Endothelial cell of umbilical vein (primary cell): ENCODE measurements at regions not wholly inside any gene's neighbourhood (a gene's known extent, or its start where the extent isn't known, plus 50 kb on each side); places are given as distances from the start of the nearest gene placed in this dataset.

ENCODE experiments used
- BruUV-seq: library from RNA; stranded (reverse); fragments of 400-500 nt; replicated peaks from 2 replicates; lab custom pipeline; 2021; lab: Mats Ljungman, UMichigan
- CTCF ChIA-PET: fragments of 300-600, 350-600 bp; sonication (Branson Sonifier 250); formaldehyde crosslinking; loops from one replicate; lab custom pipeline; 2021; ENCODE audit warnings: antibody characterized with exemption, inconsistent platforms; lab: Charles Lee
- POLR2A ChIA-PET: fragments of 300-600, 350-600 bp; sonication (Branson Sonifier 250); formaldehyde crosslinking; loops from one replicate; lab custom pipeline; 2021; ENCODE audit warnings: antibody characterized with exemption, inconsistent platforms; lab: Charles Lee
- DNase-seq: peaks from one replicate; pipeline ENCODE4 v3.0.0-alpha.2; 2011; ENCODE audit warnings: low read depth, low spot score
- FAIRE-seq: peaks from 2 replicates; lab custom pipeline; 2011; peaks lifted over from hg19 to GRCh38; lab: Jason Lieb, UNC
- H2AFZ ChIP-seq: 2 replicates; pipeline ENCODE4 v1.6.0; 2012; ENCODE audit warnings: low read depth, low read length, control low read depth, inconsistent platforms
- H3K27ac ChIP-seq: 2 replicates; pipeline ENCODE4 v1.5.1; 2011; ENCODE audit warnings: low read depth, mild to moderate bottlenecking, control low read depth, low read length, moderate library complexity; ENCODE audit not compliant: insufficient read depth
- H3K27me3 ChIP-seq, 2 experiments: 2 replicates each; pipeline versions ENCODE4 v1.6.0 to v1.6.1; 2011; ENCODE audit warnings: low read length in 2 of 2, mixed read lengths in 1 of 2; ENCODE audit not compliant: control insufficient read depth in 2 of 2, insufficient read depth in 2 of 2
- H3K36me3 ChIP-seq, 2 experiments: 2 replicates in 1 of 2; 3 replicates in 1 of 2; pipeline ENCODE4 v1.5.1; 2011; ENCODE audit warnings: low read length in 2 of 2, mild to moderate bottlenecking in 1 of 2, moderate library complexity in 1 of 2; ENCODE audit not compliant: control insufficient read depth in 2 of 2, insufficient read depth in 2 of 2; ENCODE audit errors: extremely low read depth in 1 of 2
- H3K4me1 ChIP-seq: 3 replicates; pipeline ENCODE4 v1.5.1; 2011; ENCODE audit warnings: mild to moderate bottlenecking, low read length; ENCODE audit not compliant: control insufficient read depth, insufficient read depth; ENCODE audit errors: extremely low read depth
- H3K4me2 ChIP-seq: 2 replicates; pipeline ENCODE4 v1.6.1; 2011; ENCODE audit warnings: low read length, control low read depth, mixed read lengths; ENCODE audit not compliant: insufficient read depth
- H3K4me3 ChIP-seq, 3 experiments: fragments of 200-600 bp in 1 of 3; sonication (generic), shearing (Covaris generic) in 1 of 3; replicated peaks in 1 of 3; 2 replicates each; pipeline ENCODE4 v1.5.1; 2011 to 2016; ENCODE audit warnings: control low read depth in 3 of 3, low read length in 3 of 3, mild to moderate bottlenecking in 2 of 3, inconsistent platforms in 1 of 3, low read depth in 1 of 3, moderate library complexity in 1 of 3; ENCODE audit not compliant: insufficient read depth in 1 of 3
- H3K79me2 ChIP-seq: 2 replicates; pipeline ENCODE4 v1.6.0; 2012; ENCODE audit warnings: low read length, inconsistent platforms; ENCODE audit not compliant: control insufficient read depth, insufficient read depth
- H3K9ac ChIP-seq: replicated peaks from 2 replicates; pipeline ENCODE3; 2011; ENCODE audit warnings: low read length, control low read depth; ENCODE audit not compliant: insufficient read depth; ENCODE audit errors: extremely low read depth
- H3K9me1 ChIP-seq: replicated peaks from 3 replicates; pipeline ENCODE4 v1.6.0; 2011; ENCODE audit warnings: mild to moderate bottlenecking, low read length; ENCODE audit not compliant: control insufficient read depth, insufficient read depth; ENCODE audit errors: extremely low read depth
- H3K9me3 ChIP-seq: replicated peaks from 2 replicates; pipeline ENCODE4 v1.5.1; 2012; ENCODE audit warnings: low read length, inconsistent platforms; ENCODE audit not compliant: control insufficient read depth, insufficient read depth
- H4K20me1 ChIP-seq: replicated peaks from 2 replicates; pipeline ENCODE3; 2011; ENCODE audit warnings: mild to moderate bottlenecking, low read length; ENCODE audit not compliant: control insufficient read depth, insufficient read depth; ENCODE audit errors: extremely low read depth
- CTCF ChIP-seq, 2 donors: IDR thresholded peaks; 1 replicate in 1 of 2; 2 replicates in 1 of 2; pipeline ENCODE4 v1.5.1; 2011; ENCODE audit warnings: low read length in 2 of 2, mild to moderate bottlenecking in 2 of 2, moderate library complexity in 2 of 2, control low read depth in 1 of 2, inconsistent platforms in 1 of 2, low read depth in 1 of 2; ENCODE audit not compliant: insufficient read depth in 1 of 2; ENCODE audit errors: extremely low read depth in 1 of 2
- EZH2 ChIP-seq: IDR thresholded peaks from 2 replicates; pipeline ENCODE4 v1.6.1; 2012; ENCODE audit warnings: borderline replicate concordance, low read depth, mild to moderate bottlenecking, moderate library complexity, low read length, inconsistent platforms; ENCODE audit not compliant: severe bottlenecking
- GATA2 ChIP-seq: IDR thresholded peaks from 2 replicates; pipeline ENCODE4 v1.7.0; 2011; ENCODE audit warnings: low read depth, mild to moderate bottlenecking, moderate library complexity, mixed read lengths, low read length; ENCODE audit not compliant: insufficient read length, insufficient read depth
- MYC ChIP-seq: IDR thresholded peaks from one replicate; pipeline ENCODE4 v1.6.1; 2011; ENCODE audit warnings: mild to moderate bottlenecking, low read depth, low read length
- POLR2A ChIP-seq: IDR thresholded peaks from 2 replicates; pipeline ENCODE4 v1.6.1; 2012; ENCODE audit warnings: low read depth, mild to moderate bottlenecking, control low read depth, low read length
- POLR2AphosphoS5 ChIP-seq: IDR thresholded peaks from 2 replicates; pipeline ENCODE4 v1.6.1; 2012; ENCODE audit warnings: low read depth, mild to moderate bottlenecking, control low read depth, low read length, moderate library complexity; ENCODE audit not compliant: insufficient read depth
- dilution Hi-C: fragments of 300-500 bp; cut with MboI; formaldehyde crosslinking; loops from one replicate; pipeline ENCODE4 v1.15.0; 2019; ENCODE audit warnings: low sequenced_read_pairs; ENCODE audit not compliant: extremely low pct_ligation_motif_present
- intact Hi-C: fragments of 100-400 bp; cut with micrococcal nuclease; formaldehyde crosslinking; loops from one replicate; pipeline ENCODE4 v1.10.0; 2022

- no peak overlapping the region for H3K4me2 ChIP-seq
- no peak for FAIRE-seq
These were observed 206.5 kb upstream of the ADGRL2 start for GRCh38 chr1:81594206-81594605.

More at GRCh38 chr1:81594206-81594605, 206.5 kb upstream of the ADGRL2 start:
- H3K9me3 ChIP-seq = no peaks in the 10 kb centered on the region
- intact Hi-C loops (no loop called here), dilution Hi-C loops (no loop called here)
- CTCF ChIA-PET = interaction anchor here (2.4 kb wide), 1 partner anchor 167 kb away, joined by 7 read pairs; no protein-coding TSS in a partner anchor
- TF ChIP-seq CTCF (IDR thresholded peaks at IDR 0.05; ENCODE audit: extremely low read depth in 1 of 2, insufficient read depth in 1 of 2, low read depth in 1 of 2, low read length in 2 of 2) = no peak
- no peak for TF ChIP-seq POLR2AphosphoS5
- TF ChIP-seq GATA2 = no peak
- TF ChIP-seq EZH2 = no peak
- no peak for TF ChIP-seq MYC
- TF ChIP-seq POLR2A = no peak
- H3K4me3 ChIP-seq = no peak overlapping the region
- H3K27ac ChIP-seq = no peak overlapping the region
- H3K9ac ChIP-seq = no peak overlapping the region
- BruUV-seq = no TSS peak
- POLR2A ChIA-PET = no interaction called here
- no peaks in the 10 kb centered on the region for H3K9me1 ChIP-seq
- H3K79me2 ChIP-seq = no peaks in the 10 kb centered on the region
- H3K27me3 ChIP-seq = no peaks in the 10 kb centered on the region
- no peaks in the 10 kb centered on the region for H3K36me3 ChIP-seq
- DNase-seq = no peak
- no peaks in the 10 kb centered on the region for H4K20me1 ChIP-seq
- H2AFZ ChIP-seq = no peak overlapping the region
- H3K4me1 ChIP-seq = no peaks in the 10 kb centered on the region
